Keratinocyte (primary cell): ENCODE measurements at regions not wholly inside any gene's neighbourhood (a gene's known extent, or its start where the extent isn't known, plus 50 kb on each side); places are given as distances from the start of the nearest gene placed in this dataset.

Experiments used
- DNase-seq: peaks from one replicate; pipeline ENCODE4 v3.0.0-alpha.2; 2011; ENCODE audit warnings: low read depth, missing footprints, low spot score
- FAIRE-seq: peaks from 2 replicates; lab custom pipeline; 2011; peaks lifted over from hg19 to GRCh38; lab: Jason Lieb, UNC
- H2AFZ ChIP-seq: 2 replicates; pipeline ENCODE4 v1.6.0; 2012; ENCODE audit warnings: low read length, control low read depth, inconsistent platforms; ENCODE audit not compliant: control insufficient read depth
- H3K27ac ChIP-seq: 2 replicates; pipeline ENCODE4 v1.5.1; 2011; ENCODE audit warnings: low read length; ENCODE audit not compliant: control insufficient read depth, insufficient read depth
- H3K27me3 ChIP-seq: 3 replicates; pipeline ENCODE4 v1.6.0; 2011; ENCODE audit warnings: low read length; ENCODE audit not compliant: control insufficient read depth, insufficient read depth; ENCODE audit errors: extremely low read depth
- H3K36me3 ChIP-seq, 2 experiments: 2 replicates in 1 of 2; 3 replicates in 1 of 2; pipeline ENCODE4 v1.5.1; 2011; ENCODE audit warnings: low read length in 2 of 2, mild to moderate bottlenecking in 1 of 2; ENCODE audit not compliant: control insufficient read depth in 2 of 2, insufficient read depth in 2 of 2; ENCODE audit errors: extremely low read depth in 1 of 2
- H3K4me1 ChIP-seq: 3 replicates; pipeline ENCODE4 v1.5.1; 2011; ENCODE audit warnings: low read length; ENCODE audit not compliant: control insufficient read depth, insufficient read depth; ENCODE audit errors: extremely low read depth
- H3K4me2 ChIP-seq: 3 replicates; pipeline ENCODE4 v1.6.0; 2011; ENCODE audit warnings: low read depth, low read length; ENCODE audit not compliant: control insufficient read depth, insufficient read depth; ENCODE audit errors: extremely low read depth
- H3K4me3 ChIP-seq, 3 experiments: fragments of 200-600 bp in 1 of 3; sonication (generic) in 1 of 3; 2 replicates in 2 of 3; 3 replicates in 1 of 3; pipeline ENCODE4 v1.5.1; 2011 to 2016; ENCODE audit warnings: low read length in 3 of 3, mild to moderate bottlenecking in 3 of 3, control low read depth in 2 of 3, inconsistent platforms in 1 of 3, low read depth in 1 of 3, mixed read lengths in 1 of 3, mixed run types in 1 of 3, moderate library complexity in 1 of 3; ENCODE audit not compliant: control insufficient read depth in 2 of 3, insufficient read depth in 2 of 3; ENCODE audit errors: extremely low read depth in 1 of 3
- H3K79me2 ChIP-seq: 2 replicates; pipeline ENCODE4 v1.6.0; 2012; ENCODE audit warnings: low read length; ENCODE audit not compliant: control insufficient read depth, insufficient read depth
- H3K9ac ChIP-seq: 3 replicates; pipeline ENCODE4 v1.6.0; 2011; ENCODE audit warnings: low read length; ENCODE audit not compliant: control insufficient read depth, insufficient read depth; ENCODE audit errors: extremely low read depth
- H3K9me1 ChIP-seq: 3 replicates; pipeline ENCODE4 v1.6.0; 2011; ENCODE audit warnings: low read length; ENCODE audit not compliant: control insufficient read depth, insufficient read depth; ENCODE audit errors: extremely low read depth
- H3K9me3 ChIP-seq: 2 replicates; pipeline ENCODE4 v1.5.1; 2012; ENCODE audit warnings: low read depth, low read length; ENCODE audit not compliant: control insufficient read depth
- H4K20me1 ChIP-seq: 3 replicates; pipeline ENCODE4 v1.6.0; 2011; ENCODE audit warnings: low read length; ENCODE audit not compliant: control insufficient read depth, insufficient read depth; ENCODE audit errors: extremely low read depth
- CTCF ChIP-seq, 3 experiments: IDR thresholded peaks in 1 of 3; conservative IDR thresholded peaks in 1 of 3; optimal IDR thresholded peaks in 1 of 3; 2 replicates in 2 of 3; 3 replicates in 1 of 3; pipeline versions ENCODE3 to v1.5.1; 2011; ENCODE audit warnings: low read length in 3 of 3, mild to moderate bottlenecking in 3 of 3, moderate library complexity in 2 of 3, control low read depth in 1 of 3, inconsistent platforms in 1 of 3; ENCODE audit not compliant: insufficient read depth in 2 of 3; ENCODE audit errors: extremely low read depth in 1 of 3
- EZH2 ChIP-seq: IDR thresholded peaks from one replicate; pipeline ENCODE4 v1.6.1; 2012; ENCODE audit warnings: inconsistent platforms, mild to moderate bottlenecking, low read length, moderate library complexity
- dilution Hi-C: fragments of 300-500 bp; cut with MboI; formaldehyde crosslinking; loops from one replicate; pipeline ENCODE4 v1.7.0; 2020; ENCODE audit warnings: low sequenced_read_pairs; ENCODE audit not compliant: extremely low pct_ligation_motif_present

GRCh38 chr21:45347712-45348499 lies 57.1 kb upstream of the COL18A1 start:
- Histone ChIP-seq H3K9me3 (no peaks in the 10 kb centered on the region), H3K27me3 (peaks cover 16% of the 10 kb centered on the region), H3K36me3 (no peaks in the 10 kb centered on the region), H3K4me3 (no peak overlapping the region), H2AFZ (no peak overlapping the region), H3K9me1 (no peaks in the 10 kb centered on the region), H3K4me1 (peaks cover 10% of the 10 kb centered on the region), H3K79me2 (no peaks in the 10 kb centered on the region), H3K4me2 (no peak overlapping the region), H4K20me1 (no peaks in the 10 kb centered on the region), H3K27ac (no peak overlapping the region), H3K9ac (no peak overlapping the region)
- TF ChIP-seq EZH2 (no peak), CTCF (optimal IDR thresholded peaks at IDR 0.05 in 1 of 3, IDR thresholded peaks at IDR 0.05 in 1 of 3, conservative IDR thresholded peaks at IDR 0.05 in 1 of 3; ENCODE audit: extremely low read depth in 1 of 3, insufficient read depth in 2 of 3, low read length in 3 of 3) (no peak)
- FAIRE-seq (no peak), DNase-seq (no peak)
- dilution Hi-C loops = no loop called here

- Histone ChIP-seq H3K4me3 (no peak overlapping the region), H3K79me2 (no peaks in the 10 kb centered on the region), H3K9ac (no peak overlapping the region), H3K36me3 (no peaks in the 10 kb centered on the region), H3K27ac (no peak overlapping the region), H2AFZ (no peak overlapping the region), H3K27me3 (peaks cover 16% of the 10 kb centered on the region), H4K20me1 (no peaks in the 10 kb centered on the region), H3K4me2 (no peak overlapping the region), H3K9me3 (no peaks in the 10 kb centered on the region), H3K9me1 (no peaks in the 10 kb centered on the region), H3K4me1 (peaks cover 10% of the 10 kb centered on the region)
- DNase-seq (no peak), FAIRE-seq (no peak)
- TF ChIP-seq EZH2 (no peak), CTCF (optimal IDR thresholded peaks at IDR 0.05 in 1 of 3, IDR thresholded peaks at IDR 0.05 in 1 of 3, conservative IDR thresholded peaks at IDR 0.05 in 1 of 3; ENCODE audit: extremely low read depth in 1 of 3, insufficient read depth in 2 of 3, low read length in 3 of 3) (no peak)
- dilution Hi-C loops = no loop called here
Observed at GRCh38 chr21:45348591-45349327, 56.2 kb upstream of the COL18A1 start.
